HepG2 (cell line): ENCODE measurements at regions not wholly inside any gene's neighbourhood (a gene's known extent, or its start where the extent isn't known, plus 50 kb on each side); places are given as distances from the start of the nearest gene placed in this dataset.
A peak's percentile ranks its signal among the peaks of the same experiment; 100 is the strongest.

ENCODE experiments used
- EZH2 ChIP-seq: conservative IDR thresholded peaks from 2 replicates; pipeline ENCODE4 v1.6.1; 2012; ENCODE audit warnings: mild to moderate bottlenecking, low read depth, low read length, moderate library complexity
- NCOA5 ChIP-seq: sonication (generic); formaldehyde crosslinking; IDR thresholded peaks from 2 replicates; pipeline ENCODE4 v1.4.0; 2020; ENCODE audit warnings: missing genetic modification reagents
- SRSF1 ChIP-seq: fragments of 200-400 bp; formaldehyde crosslinking; optimal IDR thresholded peaks from 2 replicates; pipeline ENCODE3; 2017; ENCODE audit warnings: mild to moderate bottlenecking, low read depth, low read length, moderate library complexity
- TF ChIP-seq, protein P1 (sequence below): sonication (generic); formaldehyde crosslinking; IDR thresholded peaks from 2 replicates; pipeline ENCODE4 v1.5.0; 2020; ENCODE audit warnings: mild to moderate bottlenecking, missing genetic modification reagents, moderate library complexity
- TF ChIP-seq, protein P2 (sequence below): sonication (generic); formaldehyde crosslinking; IDR thresholded peaks from 2 replicates; pipeline ENCODE4 v1.4.0; 2020; ENCODE audit warnings: missing genetic modification reagents, borderline replicate concordance
- TF ChIP-seq, protein P3 (sequence below): IDR thresholded peaks from 2 replicates; pipeline ENCODE4 v1.6.1; 2016; ENCODE audit warnings: low read depth
- TF ChIP-seq, protein P4 (sequence below): sonication (generic); formaldehyde crosslinking; IDR thresholded peaks from 2 replicates; pipeline ENCODE4 v1.4.0; 2020; ENCODE audit warnings: missing genetic modification reagents

DNA sequence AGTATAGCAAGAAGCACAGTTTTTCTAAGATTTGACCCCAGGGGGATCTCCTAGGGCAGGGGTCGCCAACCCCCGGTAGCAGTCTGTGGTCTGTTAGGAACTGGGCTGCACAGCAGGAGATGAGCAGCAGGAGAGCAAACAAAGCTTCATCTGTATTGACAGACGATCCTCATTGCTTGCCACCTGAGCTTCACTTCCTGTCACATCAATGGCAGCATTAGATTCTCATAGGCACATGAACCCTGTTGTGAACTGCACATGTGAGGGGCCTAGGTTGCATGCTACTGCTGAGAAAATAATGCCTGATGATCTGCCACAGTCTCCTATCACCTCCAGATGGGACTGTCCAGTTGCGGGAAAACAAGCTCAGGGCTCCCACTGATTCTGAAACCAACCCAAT is 136.2 kb downstream of the RGPD3 start:
- TF ChIP-seq, protein P1, sequence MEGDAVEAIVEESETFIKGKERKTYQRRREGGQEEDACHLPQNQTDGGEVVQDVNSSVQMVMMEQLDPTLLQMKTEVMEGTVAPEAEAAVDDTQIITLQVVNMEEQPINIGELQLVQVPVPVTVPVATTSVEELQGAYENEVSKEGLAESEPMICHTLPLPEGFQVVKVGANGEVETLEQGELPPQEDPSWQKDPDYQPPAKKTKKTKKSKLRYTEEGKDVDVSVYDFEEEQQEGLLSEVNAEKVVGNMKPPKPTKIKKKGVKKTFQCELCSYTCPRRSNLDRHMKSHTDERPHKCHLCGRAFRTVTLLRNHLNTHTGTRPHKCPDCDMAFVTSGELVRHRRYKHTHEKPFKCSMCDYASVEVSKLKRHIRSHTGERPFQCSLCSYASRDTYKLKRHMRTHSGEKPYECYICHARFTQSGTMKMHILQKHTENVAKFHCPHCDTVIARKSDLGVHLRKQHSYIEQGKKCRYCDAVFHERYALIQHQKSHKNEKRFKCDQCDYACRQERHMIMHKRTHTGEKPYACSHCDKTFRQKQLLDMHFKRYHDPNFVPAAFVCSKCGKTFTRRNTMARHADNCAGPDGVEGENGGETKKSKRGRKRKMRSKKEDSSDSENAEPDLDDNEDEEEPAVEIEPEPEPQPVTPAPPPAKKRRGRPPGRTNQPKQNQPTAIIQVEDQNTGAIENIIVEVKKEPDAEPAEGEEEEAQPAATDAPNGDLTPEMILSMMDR (CRISPR knock-in tag): 0 out of 2 replicates have a peak, but pooled peaks have one; percentile 11
- TF ChIP-seq, protein P2, sequence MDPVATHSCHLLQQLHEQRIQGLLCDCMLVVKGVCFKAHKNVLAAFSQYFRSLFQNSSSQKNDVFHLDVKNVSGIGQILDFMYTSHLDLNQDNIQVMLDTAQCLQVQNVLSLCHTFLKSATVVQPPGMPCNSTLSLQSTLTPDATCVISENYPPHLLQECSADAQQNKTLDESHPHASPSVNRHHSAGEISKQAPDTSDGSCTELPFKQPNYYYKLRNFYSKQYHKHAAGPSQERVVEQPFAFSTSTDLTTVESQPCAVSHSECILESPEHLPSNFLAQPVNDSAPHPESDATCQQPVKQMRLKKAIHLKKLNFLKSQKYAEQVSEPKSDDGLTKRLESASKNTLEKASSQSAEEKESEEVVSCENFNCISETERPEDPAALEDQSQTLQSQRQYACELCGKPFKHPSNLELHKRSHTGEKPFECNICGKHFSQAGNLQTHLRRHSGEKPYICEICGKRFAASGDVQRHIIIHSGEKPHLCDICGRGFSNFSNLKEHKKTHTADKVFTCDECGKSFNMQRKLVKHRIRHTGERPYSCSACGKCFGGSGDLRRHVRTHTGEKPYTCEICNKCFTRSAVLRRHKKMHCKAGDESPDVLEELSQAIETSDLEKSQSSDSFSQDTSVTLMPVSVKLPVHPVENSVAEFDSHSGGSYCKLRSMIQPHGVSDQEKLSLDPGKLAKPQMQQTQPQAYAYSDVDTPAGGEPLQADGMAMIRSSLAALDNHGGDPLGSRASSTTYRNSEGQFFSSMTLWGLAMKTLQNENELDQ: no peak
- TF ChIP-seq SRSF1: no peak
- no peak for TF ChIP-seq EZH2
- TF ChIP-seq, protein P3, sequence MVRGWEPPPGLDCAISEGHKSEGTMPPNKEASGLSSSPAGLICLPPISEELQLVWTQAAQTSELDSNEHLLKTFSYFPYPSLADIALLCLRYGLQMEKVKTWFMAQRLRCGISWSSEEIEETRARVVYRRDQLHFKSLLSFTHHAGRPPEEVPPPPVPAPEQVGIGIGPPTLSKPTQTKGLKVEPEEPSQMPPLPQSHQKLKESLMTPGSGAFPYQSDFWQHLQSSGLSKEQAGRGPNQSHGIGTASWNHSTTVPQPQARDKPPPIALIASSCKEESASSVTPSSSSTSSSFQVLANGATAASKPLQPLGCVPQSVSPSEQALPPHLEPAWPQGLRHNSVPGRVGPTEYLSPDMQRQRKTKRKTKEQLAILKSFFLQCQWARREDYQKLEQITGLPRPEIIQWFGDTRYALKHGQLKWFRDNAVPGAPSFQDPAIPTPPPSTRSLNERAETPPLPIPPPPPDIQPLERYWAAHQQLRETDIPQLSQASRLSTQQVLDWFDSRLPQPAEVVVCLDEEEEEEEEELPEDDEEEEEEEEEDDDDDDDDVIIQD (CRISPR knock-in tag): peak; percentile 63; the same call in 1 of the 2 replicates
- TF ChIP-seq, protein P4, sequence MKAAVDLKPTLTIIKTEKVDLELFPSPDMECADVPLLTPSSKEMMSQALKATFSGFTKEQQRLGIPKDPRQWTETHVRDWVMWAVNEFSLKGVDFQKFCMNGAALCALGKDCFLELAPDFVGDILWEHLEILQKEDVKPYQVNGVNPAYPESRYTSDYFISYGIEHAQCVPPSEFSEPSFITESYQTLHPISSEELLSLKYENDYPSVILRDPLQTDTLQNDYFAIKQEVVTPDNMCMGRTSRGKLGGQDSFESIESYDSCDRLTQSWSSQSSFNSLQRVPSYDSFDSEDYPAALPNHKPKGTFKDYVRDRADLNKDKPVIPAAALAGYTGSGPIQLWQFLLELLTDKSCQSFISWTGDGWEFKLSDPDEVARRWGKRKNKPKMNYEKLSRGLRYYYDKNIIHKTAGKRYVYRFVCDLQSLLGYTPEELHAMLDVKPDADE: no peak
- TF ChIP-seq NCOA5 (CRISPR knock-in tag): no peak
